ENCODE measurements at regions not wholly inside any gene's neighbourhood (a gene's known extent, or its start where the extent isn't known, plus 50 kb on each side); places are given as distances from the start of the nearest gene placed in this dataset.
"Not testable (repeated sequence)": the region's sequence is repeated elsewhere in the genome, so short reads cannot be mapped to it uniquely, and the experiment has no call there.

DNA sequence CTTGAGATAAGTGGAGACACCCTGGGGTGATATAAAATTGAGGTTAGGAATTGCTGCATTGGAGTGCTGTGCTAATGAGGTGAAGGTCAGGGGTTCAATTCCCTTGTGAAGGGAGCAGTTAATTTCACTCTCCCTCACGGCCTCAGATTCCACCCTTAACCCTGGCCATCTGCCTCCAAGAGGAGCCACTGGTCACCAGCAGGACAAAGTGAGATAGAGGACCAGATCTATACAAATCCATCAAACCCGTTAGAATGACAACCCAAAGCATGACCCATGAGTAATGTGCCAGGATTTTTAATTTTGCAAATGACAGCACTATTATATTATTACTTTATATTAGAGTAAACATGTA lies 186.4 kb upstream of the IRF2BP2 start:
- not testable (repeated sequence) for DNase-seq; H3K27ac ChIP-seq (ENCODE audit: insufficient read depth, low read length, poor library complexity, severe bottlenecking); H3K36me3 ChIP-seq (ENCODE audit: control insufficient read depth, insufficient read depth, low read length); H3K9me3 ChIP-seq (ENCODE audit: control insufficient read depth, low read length); H3K4me1 ChIP-seq (ENCODE audit: control insufficient read depth, insufficient read depth, low read length, poor library complexity, severe bottlenecking); H3K4me3 ChIP-seq (ENCODE audit: insufficient read depth, low read depth, low read length, poor library complexity, severe bottlenecking); H3K27me3 ChIP-seq (replicated peaks; ENCODE audit: control insufficient read depth, insufficient read depth, low read length, poor library complexity, severe bottlenecking)

DNA sequence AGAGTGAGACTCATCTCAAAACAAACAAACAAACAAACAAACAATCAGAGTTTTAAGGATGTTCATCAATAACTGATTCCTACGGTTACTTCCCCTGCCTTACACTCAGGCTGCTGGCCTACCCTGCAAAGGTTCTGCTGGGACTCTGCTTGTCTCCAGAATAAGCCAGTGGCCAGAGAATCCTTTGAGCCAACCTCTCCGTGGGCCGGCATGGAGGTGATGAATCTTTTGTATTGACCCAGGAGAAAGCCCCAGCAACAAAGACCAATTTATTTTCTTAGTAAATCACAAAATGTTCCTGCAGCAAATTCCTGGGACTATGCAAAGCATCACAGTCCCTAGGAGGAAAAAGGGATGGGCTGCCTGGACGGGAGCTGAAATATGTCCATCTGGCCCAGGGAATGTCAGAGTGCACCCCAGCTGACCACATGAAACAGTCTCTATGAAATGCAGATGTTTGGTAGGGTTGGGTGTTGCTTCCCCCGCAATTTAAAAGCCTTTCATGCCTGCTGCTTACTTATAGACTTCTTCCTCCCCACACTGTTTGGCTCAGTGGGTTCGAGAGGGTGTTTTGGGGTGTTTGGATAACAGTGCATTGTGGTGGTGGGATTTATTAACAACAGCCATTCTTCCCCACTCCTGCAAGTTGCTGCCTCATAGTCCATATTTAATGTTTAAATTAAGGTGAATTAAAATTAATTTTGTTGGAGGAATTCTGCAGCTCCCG lies 185.9 kb upstream of the IRF2BP2 start:
- not testable (repeated sequence) for H3K4me3 ChIP-seq (ENCODE audit: insufficient read depth, low read depth, low read length, poor library complexity, severe bottlenecking); H3K27ac ChIP-seq (ENCODE audit: insufficient read depth, low read length, poor library complexity, severe bottlenecking); DNase-seq

DNA sequence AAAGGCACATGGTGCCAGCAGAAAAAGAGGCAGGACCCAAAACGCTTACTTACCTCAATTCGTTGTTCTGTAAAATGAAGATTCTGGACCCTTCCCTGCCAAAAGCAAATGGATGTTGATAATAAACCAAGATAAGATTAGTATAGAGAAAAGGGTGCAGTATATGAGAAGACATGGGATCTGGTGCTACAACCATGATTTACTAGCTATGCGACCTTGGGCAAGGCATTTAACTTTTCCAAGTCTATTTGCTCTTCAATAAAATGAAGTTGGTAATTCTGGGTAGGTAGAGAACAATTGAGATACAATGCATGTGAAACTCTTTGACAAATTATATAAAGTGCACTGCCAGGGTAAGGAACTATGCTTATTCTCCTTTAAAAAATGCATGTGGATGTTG lies 185.0 kb upstream of the IRF2BP2 start:
- H3K27ac ChIP-seq (ENCODE audit: insufficient read depth, low read length, poor library complexity, severe bottlenecking); H3K27me3 ChIP-seq (replicated peaks; ENCODE audit: control insufficient read depth, insufficient read depth, low read length, poor library complexity, severe bottlenecking); H3K4me1 ChIP-seq (ENCODE audit: control insufficient read depth, insufficient read depth, low read length, poor library complexity, severe bottlenecking); H3K4me3 ChIP-seq (ENCODE audit: insufficient read depth, low read depth, low read length, poor library complexity, severe bottlenecking); H3K36me3 ChIP-seq (ENCODE audit: control insufficient read depth, insufficient read depth, low read length); DNase-seq; H3K9me3 ChIP-seq (ENCODE audit: control insufficient read depth, low read length): not testable (repeated sequence)

More for the DNA sequence above, 185.9 kb upstream of the IRF2BP2 start:
- not testable (repeated sequence) for H3K4me1 ChIP-seq (ENCODE audit: control insufficient read depth, insufficient read depth, low read length, poor library complexity, severe bottlenecking); H3K36me3 ChIP-seq (ENCODE audit: control insufficient read depth, insufficient read depth, low read length); H3K27me3 ChIP-seq (replicated peaks; ENCODE audit: control insufficient read depth, insufficient read depth, low read length, poor library complexity, severe bottlenecking); H3K9me3 ChIP-seq (ENCODE audit: control insufficient read depth, low read length)

DNA sequence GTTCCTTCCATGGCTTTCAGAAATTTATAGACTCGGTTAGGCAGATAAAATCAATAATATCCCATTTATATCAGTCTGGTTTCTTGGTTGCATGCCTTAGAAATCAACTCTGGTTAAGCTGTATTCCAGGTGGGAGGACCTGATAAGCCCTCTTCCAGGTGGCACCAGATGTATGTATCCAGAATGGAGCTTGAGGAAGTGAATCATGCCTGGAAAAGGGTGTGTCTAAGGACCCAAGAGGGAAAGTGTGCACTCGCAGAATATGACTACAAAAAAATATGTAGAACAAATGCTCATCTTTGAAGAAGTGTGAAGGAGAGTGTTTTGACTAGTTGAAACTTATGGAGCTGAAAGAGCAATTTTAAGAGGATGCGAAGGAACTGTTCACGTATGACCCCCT lies 184.5 kb upstream of the IRF2BP2 start:
- not testable (repeated sequence) for H3K4me1 ChIP-seq (ENCODE audit: control insufficient read depth, insufficient read depth, low read length, poor library complexity, severe bottlenecking); H3K27ac ChIP-seq (ENCODE audit: insufficient read depth, low read length, poor library complexity, severe bottlenecking); H3K9me3 ChIP-seq (ENCODE audit: control insufficient read depth, low read length); H3K4me3 ChIP-seq (ENCODE audit: insufficient read depth, low read depth, low read length, poor library complexity, severe bottlenecking); H3K36me3 ChIP-seq (ENCODE audit: control insufficient read depth, insufficient read depth, low read length); DNase-seq; H3K27me3 ChIP-seq (replicated peaks; ENCODE audit: control insufficient read depth, insufficient read depth, low read length, poor library complexity, severe bottlenecking)

DNA sequence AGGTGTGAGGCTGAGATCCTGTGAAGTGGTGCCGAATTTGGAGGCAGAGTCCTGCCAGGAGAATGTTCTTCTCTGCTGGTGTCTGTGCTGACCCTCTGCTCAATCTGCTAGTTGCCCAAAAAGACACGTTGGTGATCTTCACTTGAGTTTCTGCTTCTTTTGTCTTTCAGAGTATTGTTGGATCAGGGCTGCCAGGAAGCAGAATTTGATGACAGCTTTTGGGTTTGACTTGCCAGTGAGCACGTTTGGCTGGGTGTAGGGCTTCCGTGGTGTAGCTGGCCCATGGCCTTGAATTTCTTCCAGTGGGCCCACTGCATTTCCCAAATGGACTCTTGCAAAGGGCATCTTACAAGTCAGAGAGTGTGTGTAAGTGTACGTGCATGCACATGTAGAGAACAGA lies 183.9 kb upstream of the IRF2BP2 start:
- DNase-seq; H3K4me3 ChIP-seq (ENCODE audit: insufficient read depth, low read depth, low read length, poor library complexity, severe bottlenecking); H3K27me3 ChIP-seq (replicated peaks; ENCODE audit: control insufficient read depth, insufficient read depth, low read length, poor library complexity, severe bottlenecking); H3K27ac ChIP-seq (ENCODE audit: insufficient read depth, low read length, poor library complexity, severe bottlenecking); H3K4me1 ChIP-seq (ENCODE audit: control insufficient read depth, insufficient read depth, low read length, poor library complexity, severe bottlenecking); H3K9me3 ChIP-seq (ENCODE audit: control insufficient read depth, low read length); H3K36me3 ChIP-seq (ENCODE audit: control insufficient read depth, insufficient read depth, low read length): not testable (repeated sequence)

DNA sequence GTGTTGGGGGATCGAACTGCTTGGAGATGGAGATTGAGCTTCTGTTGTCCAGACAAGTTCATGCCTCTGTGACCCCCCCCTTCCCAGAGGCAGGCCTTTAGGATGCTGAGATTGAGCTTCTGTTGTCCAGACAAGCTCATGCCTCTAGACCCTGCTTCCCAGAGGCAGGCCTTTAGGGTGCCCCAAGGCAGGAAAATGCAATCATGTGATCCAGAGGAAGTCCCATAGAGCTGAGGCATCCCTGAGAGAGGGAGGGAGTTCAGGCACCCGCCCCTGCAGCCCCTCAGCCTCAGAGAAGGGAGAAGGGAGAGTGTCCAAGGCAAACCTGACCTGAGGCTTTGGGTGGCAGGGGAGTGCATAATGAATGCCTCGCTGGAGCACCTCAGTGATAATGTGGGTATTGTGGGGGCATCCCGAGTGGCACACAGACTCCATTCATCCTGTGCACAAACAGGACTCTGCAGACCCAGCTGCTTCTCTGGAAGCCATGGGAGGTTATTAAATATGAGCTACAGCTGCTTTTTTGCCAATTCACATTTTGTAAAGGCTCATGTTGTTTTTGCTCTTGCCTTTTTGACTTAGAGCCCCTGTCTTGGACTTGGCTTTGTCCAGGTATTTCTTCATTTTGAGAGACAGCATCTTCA lies 182.4 kb upstream of the IRF2BP2 start:
- H3K4me1 ChIP-seq (ENCODE audit: control insufficient read depth, insufficient read depth, low read length, poor library complexity, severe bottlenecking); H3K27me3 ChIP-seq (replicated peaks; ENCODE audit: control insufficient read depth, insufficient read depth, low read length, poor library complexity, severe bottlenecking); H3K9me3 ChIP-seq (ENCODE audit: control insufficient read depth, low read length); DNase-seq; H3K4me3 ChIP-seq (ENCODE audit: insufficient read depth, low read depth, low read length, poor library complexity, severe bottlenecking); H3K36me3 ChIP-seq (ENCODE audit: control insufficient read depth, insufficient read depth, low read length); H3K27ac ChIP-seq (ENCODE audit: insufficient read depth, low read length, poor library complexity, severe bottlenecking): not testable (repeated sequence)

DNA sequence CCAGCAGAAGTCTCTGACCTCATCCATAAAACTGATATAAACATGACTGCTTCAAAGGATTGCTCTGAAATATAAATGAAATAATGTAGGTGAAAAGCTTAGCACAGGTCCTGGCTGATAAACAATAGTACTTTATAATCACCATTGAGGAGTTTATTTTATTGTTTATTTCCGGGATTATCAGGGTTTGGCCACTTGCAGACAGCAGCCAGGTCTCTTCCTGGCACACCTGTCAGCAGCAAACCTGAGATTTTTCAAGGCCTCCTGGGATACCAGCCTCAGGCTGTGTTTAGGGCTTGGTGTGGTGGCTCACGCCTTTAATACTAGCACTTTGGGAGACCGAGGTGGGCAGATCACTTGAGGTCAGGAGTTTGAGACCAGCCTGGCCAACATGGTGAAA lies 181.6 kb upstream of the IRF2BP2 start:
- not testable (repeated sequence) for H3K27me3 ChIP-seq (replicated peaks; ENCODE audit: control insufficient read depth, insufficient read depth, low read length, poor library complexity, severe bottlenecking); DNase-seq; H3K36me3 ChIP-seq (ENCODE audit: control insufficient read depth, insufficient read depth, low read length); H3K27ac ChIP-seq (ENCODE audit: insufficient read depth, low read length, poor library complexity, severe bottlenecking); H3K9me3 ChIP-seq (ENCODE audit: control insufficient read depth, low read length); H3K4me1 ChIP-seq (ENCODE audit: control insufficient read depth, insufficient read depth, low read length, poor library complexity, severe bottlenecking); H3K4me3 ChIP-seq (ENCODE audit: insufficient read depth, low read depth, low read length, poor library complexity, severe bottlenecking)

DNA sequence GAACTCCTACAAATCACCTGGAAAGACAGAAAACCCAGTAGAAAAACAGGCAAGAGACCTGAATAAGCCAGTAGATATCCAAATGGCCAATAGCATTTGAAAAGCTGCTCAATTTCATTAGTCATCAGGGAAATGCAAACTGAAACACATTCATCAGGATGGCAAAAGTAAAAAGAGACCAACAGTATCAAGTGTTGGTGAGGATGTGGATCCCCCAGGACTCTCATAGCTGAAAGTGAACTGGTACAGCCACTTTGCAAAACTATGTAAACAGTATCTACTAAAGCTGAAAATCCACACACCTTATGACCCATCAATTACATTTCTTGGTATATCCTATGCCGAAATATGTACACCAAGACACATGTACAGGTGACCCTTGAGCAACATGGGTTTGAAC lies 180.4 kb upstream of the IRF2BP2 start:
- DNase-seq; H3K4me3 ChIP-seq (ENCODE audit: insufficient read depth, low read depth, low read length, poor library complexity, severe bottlenecking); H3K27ac ChIP-seq (ENCODE audit: insufficient read depth, low read length, poor library complexity, severe bottlenecking); H3K9me3 ChIP-seq (ENCODE audit: control insufficient read depth, low read length); H3K36me3 ChIP-seq (ENCODE audit: control insufficient read depth, insufficient read depth, low read length); H3K4me1 ChIP-seq (ENCODE audit: control insufficient read depth, insufficient read depth, low read length, poor library complexity, severe bottlenecking); H3K27me3 ChIP-seq (replicated peaks; ENCODE audit: control insufficient read depth, insufficient read depth, low read length, poor library complexity, severe bottlenecking): not testable (repeated sequence)

DNA sequence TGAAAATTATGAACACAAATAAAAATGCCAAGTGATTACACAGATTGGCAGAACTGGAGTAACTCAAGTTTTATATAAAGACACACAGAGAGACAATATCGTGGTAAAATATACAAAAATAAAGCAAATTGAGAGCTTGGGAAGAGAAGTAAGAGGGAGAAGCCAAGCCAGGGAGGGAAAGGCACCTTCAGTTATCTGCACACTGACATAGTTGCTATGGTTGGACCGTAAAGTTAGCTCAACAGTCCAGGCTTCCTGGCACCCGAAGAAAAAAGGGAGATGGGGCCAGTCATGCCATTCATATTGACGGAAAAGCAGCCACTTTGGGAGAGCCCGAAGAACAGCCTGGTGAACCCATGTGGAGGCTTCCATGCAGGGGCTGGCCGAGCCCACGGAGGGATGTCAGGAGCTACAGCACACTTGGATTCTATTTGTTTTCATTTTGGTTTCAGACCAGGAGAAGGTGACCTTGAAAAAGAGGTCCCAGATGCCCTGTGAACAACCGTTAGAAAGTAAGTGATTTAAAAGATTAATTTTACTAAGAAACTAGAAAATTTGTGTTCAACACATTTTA lies 177.1 kb upstream of the IRF2BP2 start:
- not testable (repeated sequence) for H3K9me3 ChIP-seq (ENCODE audit: control insufficient read depth, low read length); DNase-seq; H3K36me3 ChIP-seq (ENCODE audit: control insufficient read depth, insufficient read depth, low read length); H3K27me3 ChIP-seq (replicated peaks; ENCODE audit: control insufficient read depth, insufficient read depth, low read length, poor library complexity, severe bottlenecking); H3K4me3 ChIP-seq (ENCODE audit: insufficient read depth, low read depth, low read length, poor library complexity, severe bottlenecking); H3K27ac ChIP-seq (ENCODE audit: insufficient read depth, low read length, poor library complexity, severe bottlenecking); H3K4me1 ChIP-seq (ENCODE audit: control insufficient read depth, insufficient read depth, low read length, poor library complexity, severe bottlenecking)

DNA sequence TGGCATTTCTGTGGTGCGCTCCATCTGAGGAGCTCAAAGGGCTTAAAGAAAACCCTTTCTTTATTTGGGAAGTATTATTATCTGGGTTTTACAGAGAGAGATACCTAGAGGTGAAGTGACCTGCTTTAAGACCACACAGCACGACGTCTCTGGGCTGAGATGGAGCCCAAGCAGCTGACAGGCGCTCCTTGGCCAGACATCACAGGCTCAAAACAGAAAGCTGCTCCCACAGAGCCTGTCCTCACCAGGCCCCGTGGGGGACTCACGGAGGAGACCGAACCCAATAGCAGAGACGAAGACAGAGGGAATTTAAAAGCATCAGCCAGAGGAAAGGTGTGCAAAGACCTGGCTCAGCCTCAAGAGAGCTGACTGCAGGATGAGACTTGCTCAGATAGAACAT lies 175.9 kb upstream of the IRF2BP2 start:
- H3K36me3 ChIP-seq (ENCODE audit: control insufficient read depth, insufficient read depth, low read length); H3K4me3 ChIP-seq (ENCODE audit: insufficient read depth, low read depth, low read length, poor library complexity, severe bottlenecking); DNase-seq; H3K27ac ChIP-seq (ENCODE audit: insufficient read depth, low read length, poor library complexity, severe bottlenecking); H3K4me1 ChIP-seq (ENCODE audit: control insufficient read depth, insufficient read depth, low read length, poor library complexity, severe bottlenecking); H3K9me3 ChIP-seq (ENCODE audit: control insufficient read depth, low read length); H3K27me3 ChIP-seq (replicated peaks; ENCODE audit: control insufficient read depth, insufficient read depth, low read length, poor library complexity, severe bottlenecking): not testable (repeated sequence)

All from effector memory CD4-positive, alpha-beta T cell (primary cell).